Loucy (cell line): ENCODE measurements at regions not wholly inside any gene's neighbourhood (a gene's known extent, or its start where the extent isn't known, plus 50 kb on each side); places are given as distances from the start of the nearest gene placed in this dataset.

Source experiments
- EZH2phosphoT487 ChIP-seq: fragments of 200-600 bp; IDR thresholded peaks from 2 replicates; pipeline ENCODE4 v1.6.1; 2018; ENCODE audit warnings: antibody characterized with exemption, mild to moderate bottlenecking, moderate library complexity, borderline replicate concordance
- TF ChIP-seq, protein P1 (sequence below): fragments of 200-600 bp; sonication (generic); conservative IDR thresholded peaks from 2 replicates; pipeline ENCODE4 v1.5.1; 2014; ENCODE audit warnings: mild to moderate bottlenecking, antibody characterized with exemption, low read length

DNA sequence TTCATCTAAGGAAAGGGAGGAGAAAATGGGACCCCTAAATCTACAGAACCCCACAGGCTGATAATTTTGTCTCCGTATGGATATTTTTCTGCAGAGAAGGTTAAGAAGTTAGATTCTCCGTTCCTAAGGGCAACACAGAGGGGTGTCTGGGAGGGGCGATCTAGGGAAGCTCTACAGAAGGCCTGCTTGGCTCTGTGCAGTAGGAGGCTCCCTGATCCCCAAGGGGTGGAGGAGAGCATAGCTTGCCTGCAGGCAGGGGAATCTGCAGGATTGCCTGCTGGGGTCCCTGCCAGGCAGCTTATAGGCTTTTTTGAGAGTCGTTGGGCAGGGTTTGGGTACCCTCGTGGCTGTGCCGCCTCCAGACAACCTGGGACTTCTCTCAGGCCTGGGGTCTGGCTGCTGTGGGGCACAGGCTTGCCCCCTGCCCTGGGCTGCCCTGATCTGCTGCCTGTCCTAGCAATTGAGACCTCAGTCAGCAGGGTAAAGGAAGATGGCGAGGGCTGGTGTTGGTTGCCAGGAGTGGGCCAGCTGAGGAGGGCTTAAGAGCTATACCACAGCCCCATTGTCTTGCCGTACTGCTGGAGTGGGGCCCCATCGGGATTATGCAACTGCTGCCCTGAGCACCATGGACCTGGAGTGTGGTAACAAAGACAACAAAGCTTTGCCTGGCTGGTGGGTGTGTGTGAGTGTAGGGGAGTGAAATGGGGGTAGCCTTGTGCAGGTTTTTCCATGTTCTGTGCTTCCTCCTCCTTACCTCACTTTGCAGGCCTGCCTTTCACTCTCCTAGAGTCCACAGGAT lies 74.1 kb downstream of the EFNB1 start:
- TF ChIP-seq, protein P1, sequence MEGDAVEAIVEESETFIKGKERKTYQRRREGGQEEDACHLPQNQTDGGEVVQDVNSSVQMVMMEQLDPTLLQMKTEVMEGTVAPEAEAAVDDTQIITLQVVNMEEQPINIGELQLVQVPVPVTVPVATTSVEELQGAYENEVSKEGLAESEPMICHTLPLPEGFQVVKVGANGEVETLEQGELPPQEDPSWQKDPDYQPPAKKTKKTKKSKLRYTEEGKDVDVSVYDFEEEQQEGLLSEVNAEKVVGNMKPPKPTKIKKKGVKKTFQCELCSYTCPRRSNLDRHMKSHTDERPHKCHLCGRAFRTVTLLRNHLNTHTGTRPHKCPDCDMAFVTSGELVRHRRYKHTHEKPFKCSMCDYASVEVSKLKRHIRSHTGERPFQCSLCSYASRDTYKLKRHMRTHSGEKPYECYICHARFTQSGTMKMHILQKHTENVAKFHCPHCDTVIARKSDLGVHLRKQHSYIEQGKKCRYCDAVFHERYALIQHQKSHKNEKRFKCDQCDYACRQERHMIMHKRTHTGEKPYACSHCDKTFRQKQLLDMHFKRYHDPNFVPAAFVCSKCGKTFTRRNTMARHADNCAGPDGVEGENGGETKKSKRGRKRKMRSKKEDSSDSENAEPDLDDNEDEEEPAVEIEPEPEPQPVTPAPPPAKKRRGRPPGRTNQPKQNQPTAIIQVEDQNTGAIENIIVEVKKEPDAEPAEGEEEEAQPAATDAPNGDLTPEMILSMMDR = no peak
- TF ChIP-seq EZH2phosphoT487 = no peak
